Iris pigment epithelial cell (primary cell): ENCODE measurements at regions not wholly inside any gene's neighbourhood (a gene's known extent, or its start where the extent isn't known, plus 50 kb on each side); places are given as distances from the start of the nearest gene placed in this dataset.

Source experiments
- DNase-seq: peaks from one replicate; pipeline ENCODE4 v3.0.0-alpha.2; 2011; ENCODE audit warnings: low read depth

- no peak for DNase-seq
These were observed 207.0 kb upstream of the ZNF462 start for GRCh38 chr9:106655966-106656365.

GRCh38 chr9:106657926-106658325 is 205.0 kb upstream of the ZNF462 start:
- no peak for DNase-seq

DNA sequence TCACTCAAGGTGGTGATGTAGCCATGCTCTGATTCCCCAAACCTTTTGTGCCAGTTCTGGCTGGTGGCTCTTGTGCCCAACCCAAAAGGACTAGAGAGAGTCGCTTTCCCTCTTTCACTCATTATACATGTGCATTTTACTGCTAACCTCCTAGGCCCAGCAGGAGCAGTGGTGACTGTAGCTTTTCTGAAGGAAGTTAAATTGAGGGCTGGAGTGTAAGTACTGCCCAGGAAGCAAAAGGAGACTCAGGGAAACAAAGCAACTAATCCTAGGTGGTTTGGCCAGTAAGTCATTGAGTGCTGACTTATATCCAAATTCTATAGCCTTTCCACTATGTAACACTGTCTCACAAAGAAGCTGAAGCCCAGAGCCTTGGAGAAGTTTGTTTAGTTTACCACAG is 194.4 kb upstream of the ZNF462 start:
- no peak for DNase-seq

GRCh38 chr9:106669835-106670234 is 193.1 kb upstream of the ZNF462 start:
- DNase-seq, result no peak

GRCh38 chr9:106670418-106670817 is 192.5 kb upstream of the ZNF462 start:
- no peak for DNase-seq

DNA sequence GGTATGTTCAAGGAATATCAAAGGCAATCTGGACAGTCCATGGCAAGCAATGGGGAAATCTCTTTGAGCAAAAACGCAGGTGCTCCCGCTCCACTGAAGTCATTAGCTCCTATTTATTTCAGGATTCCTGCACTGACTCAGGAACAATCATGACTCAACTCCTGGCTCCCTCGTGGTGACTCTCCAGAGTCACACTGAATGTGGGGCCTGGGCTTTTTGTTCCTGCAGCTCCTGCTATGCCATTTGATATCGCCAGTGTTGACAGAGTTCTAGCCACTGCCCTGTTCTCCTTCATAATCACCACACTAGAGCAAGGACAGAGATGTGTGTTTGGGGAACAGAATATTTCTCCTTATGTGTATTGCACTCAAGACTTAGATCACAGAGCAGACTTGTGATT is 187.2 kb upstream of the ZNF462 start:
- no peak for DNase-seq

GRCh38 chr9:106677374-106677773 is 185.6 kb upstream of the ZNF462 start:
- no peak for DNase-seq

GRCh38 chr9:106677830-106678229 is 185.1 kb upstream of the ZNF462 start:
- no peak for DNase-seq

DNA sequence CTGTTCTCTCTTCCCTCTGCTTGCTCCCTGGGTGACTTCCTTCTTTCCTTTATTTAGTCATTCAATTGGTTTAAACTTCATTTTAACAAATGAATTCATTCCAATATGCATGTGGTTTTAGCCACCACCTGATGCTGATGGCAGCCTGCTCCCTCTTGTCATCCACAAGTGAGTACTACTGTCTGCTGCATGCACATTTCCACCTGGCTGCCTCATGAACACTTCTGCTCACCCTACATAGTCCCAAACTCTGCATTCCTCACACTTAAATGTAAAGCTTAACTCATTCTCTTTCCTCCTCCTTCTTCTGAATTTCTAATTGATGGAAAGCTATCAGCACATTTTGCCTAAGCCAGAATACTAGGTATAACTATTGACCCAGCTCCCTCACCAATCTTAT is 184.7 kb upstream of the ZNF462 start:
- no peak for DNase-seq

DNA sequence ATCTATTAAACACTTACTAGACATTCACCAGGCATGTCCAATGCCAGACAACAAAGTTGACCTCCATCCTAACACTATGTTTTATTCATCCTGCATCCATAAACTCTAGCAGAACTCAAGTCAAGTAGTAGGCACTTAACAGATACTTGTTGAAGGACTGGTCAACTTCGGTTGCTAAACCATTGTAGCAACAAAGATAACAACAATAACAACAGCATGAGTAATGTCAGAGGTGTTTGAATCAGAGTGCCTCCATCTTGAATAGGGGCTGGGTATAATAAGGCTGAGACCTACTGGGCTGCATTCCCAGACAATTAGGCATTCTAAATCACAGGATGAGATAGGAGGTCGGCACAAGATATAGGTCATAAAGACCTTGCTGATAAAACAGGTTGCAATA is 180.5 kb upstream of the ZNF462 start:
- DNase-seq, result no peak

DNA sequence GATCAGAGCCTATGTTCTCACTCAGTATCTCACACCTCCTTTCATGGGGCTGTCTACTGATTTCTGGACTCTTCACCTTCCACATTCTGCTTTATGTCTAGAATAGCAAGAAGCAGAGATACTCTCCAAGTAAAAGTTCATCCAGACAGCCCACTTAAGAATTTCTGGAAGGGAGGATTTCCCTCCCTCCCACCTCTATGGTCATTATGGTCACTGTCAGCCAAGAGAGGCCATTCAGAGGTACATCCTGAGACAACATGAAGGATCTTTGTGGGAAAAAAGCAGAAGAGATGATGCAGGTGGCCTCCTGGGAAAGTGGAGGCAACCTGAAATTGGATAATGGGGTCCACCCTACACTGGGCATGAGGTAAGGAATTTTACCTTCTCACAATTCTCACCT is 179.5 kb upstream of the ZNF462 start:
- no peak for DNase-seq

DNA sequence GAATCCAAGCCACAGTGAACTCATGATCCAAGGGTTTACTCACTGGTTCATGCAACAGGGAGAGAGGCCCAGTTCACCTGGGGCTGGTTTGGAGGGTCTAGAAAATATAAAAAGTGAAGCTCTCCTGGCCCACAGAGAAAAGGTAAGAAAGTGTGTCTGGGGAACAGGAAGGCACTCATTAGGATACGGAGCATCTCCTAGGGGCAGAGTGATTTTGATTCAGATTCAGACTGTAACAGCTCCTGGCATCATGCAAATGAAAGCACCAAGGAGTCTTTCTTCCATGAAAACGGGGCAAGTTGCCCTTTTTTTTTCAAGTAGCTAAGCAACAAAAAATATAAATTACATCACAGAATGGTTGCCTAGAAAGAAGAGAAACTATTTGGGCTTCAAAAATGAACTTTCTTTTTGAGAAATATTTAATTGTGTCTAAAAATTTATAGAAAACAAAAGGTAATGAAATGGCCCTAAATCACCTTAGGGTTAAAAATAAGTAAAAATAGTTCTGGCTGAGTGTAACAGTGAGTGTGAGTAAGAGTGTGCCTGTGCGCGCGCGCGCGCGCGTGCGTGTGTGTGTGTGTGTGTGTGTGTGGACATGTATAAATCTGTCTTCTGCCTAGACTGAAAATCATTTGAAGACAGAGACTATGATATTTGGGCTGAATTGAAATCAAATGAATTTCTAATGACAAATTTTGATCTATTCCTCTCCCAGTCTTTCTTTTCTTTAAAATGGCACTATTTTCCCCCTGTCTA is 177.8 kb upstream of the ZNF462 start:
- DNase-seq, result no peak

DNA sequence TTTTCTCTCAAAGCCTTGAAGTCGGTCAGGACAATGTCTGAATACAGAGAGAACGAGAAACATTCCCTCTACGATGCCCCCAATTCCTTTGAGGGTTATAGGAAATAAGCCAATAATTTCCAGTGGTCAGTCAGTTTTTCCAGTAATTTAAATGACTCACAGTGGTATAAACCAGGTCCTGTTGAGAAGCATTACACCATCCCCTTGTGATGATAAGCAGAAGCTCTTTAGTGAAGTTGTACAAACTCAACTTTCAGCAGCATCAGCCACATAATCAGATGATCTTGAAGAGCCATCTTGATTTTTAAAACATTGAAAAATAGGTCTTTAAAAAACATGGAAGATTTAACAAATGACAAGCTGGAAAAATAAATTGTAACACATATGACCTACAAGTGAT is 173.9 kb upstream of the ZNF462 start:
- DNase-seq, result peak; percentile 17

GRCh38 chr9:106691627-106692026 is 171.3 kb upstream of the ZNF462 start:
- no peak for DNase-seq

GRCh38 chr9:106693558-106693957 is 169.4 kb upstream of the ZNF462 start:
- no peak for DNase-seq

GRCh38 chr9:106696804-106697203 is 166.2 kb upstream of the ZNF462 start:
- no peak for DNase-seq

GRCh38 chr9:106697390-106697749 is 165.6 kb upstream of the ZNF462 start:
- no peak for DNase-seq

DNA sequence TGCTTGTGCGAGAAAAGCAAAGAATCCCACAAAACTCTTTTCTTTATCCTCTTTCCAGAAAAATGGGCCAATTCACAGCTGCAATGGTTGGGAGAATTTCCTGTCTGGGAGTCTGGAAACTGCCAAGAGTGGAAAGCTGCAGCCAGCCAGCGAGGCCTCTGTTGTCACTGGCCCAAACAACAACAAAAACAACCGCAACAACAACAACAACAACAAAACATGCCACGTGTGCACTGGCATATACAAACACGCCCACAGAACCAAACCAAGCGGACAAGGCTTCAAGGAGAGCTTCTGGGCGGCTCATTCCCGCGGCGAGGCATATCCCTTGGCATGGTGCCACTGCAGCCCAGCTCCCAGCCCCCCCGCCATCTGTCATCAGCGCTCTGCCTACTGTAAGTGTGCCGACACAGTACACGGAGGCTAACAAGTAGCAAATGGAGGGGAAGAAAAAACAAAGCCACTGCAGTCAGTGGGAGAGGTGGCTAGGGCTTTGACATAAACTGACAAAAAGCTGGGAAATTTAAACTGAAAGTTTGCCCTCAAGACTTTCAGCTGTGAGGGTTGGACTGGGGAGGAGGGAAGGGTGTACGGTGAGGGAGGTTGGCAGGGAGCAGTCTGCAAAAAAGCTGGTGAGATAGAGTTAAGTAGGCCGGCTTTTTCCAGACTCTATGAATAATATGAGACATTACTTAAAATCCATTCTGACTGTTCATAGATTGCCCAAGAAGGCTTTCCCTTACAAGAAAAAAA is 165.0 kb upstream of the ZNF462 start:
- peak; percentile 85 for DNase-seq

GRCh38 chr9:106700676-106701075 is 162.3 kb upstream of the ZNF462 start:
- DNase-seq, result peak; percentile 52

GRCh38 chr9:106701611-106702010 is 161.4 kb upstream of the ZNF462 start:
- DNase-seq, result no peak

DNA sequence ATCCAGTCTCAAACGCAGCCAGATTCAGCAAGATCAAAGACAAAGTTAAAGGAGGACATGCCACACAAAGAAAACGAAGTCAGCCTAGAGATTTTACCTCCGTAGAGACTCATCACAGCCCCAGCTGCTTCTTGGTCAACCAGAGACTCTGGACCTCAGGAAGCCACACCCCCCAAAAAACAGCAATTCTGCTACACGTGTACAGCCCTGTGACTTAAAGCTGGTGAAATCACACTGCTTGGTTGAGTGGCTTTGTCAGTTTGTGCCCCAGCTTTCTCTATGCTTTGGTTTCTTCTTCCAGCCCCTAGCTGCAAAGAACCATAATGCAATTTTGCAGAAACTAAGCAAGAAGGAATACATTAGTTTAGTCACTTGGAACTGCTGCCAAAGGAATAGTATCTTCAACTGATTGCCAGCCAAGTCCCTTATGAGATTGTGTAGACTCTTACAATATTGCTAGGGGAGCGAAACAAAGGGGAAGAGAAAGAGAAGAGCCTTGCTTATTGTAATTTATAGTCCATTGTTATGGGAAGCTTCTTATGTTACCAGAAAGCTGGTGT is 158.8 kb upstream of the ZNF462 start:
- no peak for DNase-seq

DNA sequence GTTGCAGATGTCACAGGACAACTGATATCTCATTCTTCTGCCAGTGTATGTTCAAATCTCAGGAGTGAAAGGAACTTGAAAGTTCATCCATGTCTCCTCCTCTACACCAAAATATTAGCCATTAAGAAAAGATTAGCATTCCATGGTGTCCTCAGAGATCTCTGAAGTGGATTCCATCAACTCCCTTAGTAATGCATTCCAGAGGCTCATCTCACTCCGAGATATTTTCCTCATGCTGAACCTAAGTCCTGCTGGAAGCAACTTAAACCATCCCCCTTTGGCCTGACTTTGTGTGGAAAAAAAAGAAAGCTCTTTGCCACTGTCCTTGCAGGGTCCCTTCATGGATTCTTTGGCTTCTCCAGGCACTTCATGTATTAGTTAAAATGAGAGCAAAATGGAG is 155.7 kb upstream of the ZNF462 start:
- no peak for DNase-seq

- DNase-seq, result no peak
These were observed 155.1 kb upstream of the ZNF462 start for GRCh38 chr9:106707738-106708474.
